ENCODE measurements at regions not wholly inside any gene's neighbourhood (a gene's known extent, or its start where the extent isn't known, plus 50 kb on each side); places are given as distances from the start of the nearest gene placed in this dataset.

GRCh38 chrX:149322316-149322715 is 182.8 kb downstream of the IDS start:
- TF ChIP-seq CTCF (IDR thresholded peaks at IDR 0.05; ENCODE audit: low read depth, low read length, poor library complexity, severe bottlenecking) (no peak), EZH2phosphoT487 (IDR thresholded peaks at IDR 0.05; ENCODE audit: borderline replicate concordance, low read length) (no peak)

All from DOHH2 (cell line).